Ammon's horn (tissue), 1 donor: ENCODE measurements at regions not wholly inside any gene's neighbourhood (a gene's known extent, or its start where the extent isn't known, plus 50 kb on each side); places are given as distances from the start of the nearest gene placed in this dataset.
"Not testable (repeated sequence)": the region's sequence is repeated elsewhere in the genome, so short reads cannot be mapped to it uniquely, and the experiment has no call there.

Experiments used
- DNase-seq: peaks from one replicate; pipeline ENCODE4 v3.0.0-alpha.2; 2016; ENCODE audit warnings: low spot score

DNA sequence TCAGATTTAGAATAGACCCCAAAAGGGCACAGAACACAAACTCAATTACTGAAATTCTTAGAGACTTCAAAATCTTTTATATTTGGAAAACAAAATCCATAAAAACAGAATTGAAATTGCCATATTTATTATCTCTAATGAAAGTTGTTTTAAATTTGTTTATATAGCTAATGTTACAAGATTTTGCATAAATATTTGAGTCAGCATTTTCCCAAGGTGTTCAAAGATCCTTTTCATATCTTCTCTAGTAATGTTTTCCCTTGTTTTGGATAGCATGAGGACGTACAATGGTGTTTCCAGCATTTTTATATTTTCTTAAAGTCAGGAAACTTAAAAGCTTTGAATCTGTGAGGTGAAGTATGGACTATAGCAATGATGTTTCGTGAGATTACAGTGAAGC lies 235.2 kb upstream of the EPHA7 start:
- no peak for DNase-seq

GRCh38 chr6:93644611-93645010 lies 225.3 kb upstream of the EPHA7 start:
- no peak for DNase-seq

GRCh38 chr6:93639126-93639525 lies 219.8 kb upstream of the EPHA7 start:
- DNase-seq = no peak

GRCh38 chr6:93636987-93637664 lies 217.8 kb upstream of the EPHA7 start:
- DNase-seq = not testable (repeated sequence)

GRCh38 chr6:93624408-93624807 lies 205.0 kb upstream of the EPHA7 start:
- peak; percentile 35 for DNase-seq

DNA sequence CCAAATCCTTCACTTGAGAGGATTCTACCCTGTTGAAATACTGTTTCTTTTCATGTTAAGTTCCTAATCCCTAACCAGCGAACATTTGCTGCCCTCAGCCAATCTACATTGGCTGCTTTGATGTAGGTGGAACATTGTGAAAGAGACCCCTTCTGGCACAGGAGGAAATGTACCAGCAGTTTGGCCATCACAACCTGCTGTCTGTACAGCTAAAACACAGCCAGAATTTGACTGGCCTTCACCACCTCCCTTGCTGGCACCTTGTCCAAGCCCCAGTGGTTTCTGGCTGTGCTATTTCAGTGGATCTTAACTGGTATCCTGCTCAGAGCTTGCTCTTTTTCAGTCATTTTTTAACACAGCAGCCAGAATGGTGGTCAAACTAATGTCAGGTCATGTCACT lies 202.1 kb upstream of the EPHA7 start:
- no peak for DNase-seq

- DNase-seq = no peak
These were observed 185.6 kb upstream of the EPHA7 start for GRCh38 chr6:93604951-93605350.

DNA sequence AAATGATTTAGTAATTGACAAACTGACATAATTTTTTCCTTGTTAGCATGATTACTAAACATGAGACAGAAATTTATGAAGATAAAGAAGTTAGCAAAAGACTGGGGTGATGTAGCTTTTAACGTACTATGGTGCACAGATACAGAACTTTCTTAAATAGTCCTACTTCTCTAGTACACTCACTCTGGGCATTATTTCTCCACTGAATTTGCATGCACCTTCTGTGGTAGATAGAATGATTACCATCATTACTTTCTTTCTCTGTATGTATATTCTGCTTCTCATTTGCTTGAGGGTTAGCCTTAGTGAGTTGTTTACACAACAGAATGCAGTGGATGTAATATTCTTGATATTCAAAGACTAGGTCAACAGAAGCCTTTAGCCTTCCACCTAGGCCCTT lies 173.1 kb upstream of the EPHA7 start:
- DNase-seq = no peak

DNA sequence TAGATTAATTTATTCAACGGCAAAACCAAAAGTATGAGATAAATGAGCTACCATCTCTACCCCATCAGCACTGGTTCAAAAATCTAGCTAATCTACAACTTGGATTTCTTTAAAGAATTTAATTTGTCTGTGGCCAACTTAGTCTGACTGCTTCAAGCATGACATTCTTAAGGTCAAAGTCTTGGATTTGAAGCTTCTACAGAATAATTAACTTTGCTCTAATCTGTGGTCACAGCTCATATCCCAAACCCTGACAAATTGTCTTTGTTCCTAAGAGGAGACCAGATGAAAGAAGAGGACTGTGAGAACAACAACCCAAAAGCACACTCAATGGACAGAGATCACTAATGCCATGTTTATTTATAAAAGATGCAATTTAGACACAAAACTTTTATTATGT lies 166.9 kb upstream of the EPHA7 start:
- no peak for DNase-seq

DNA sequence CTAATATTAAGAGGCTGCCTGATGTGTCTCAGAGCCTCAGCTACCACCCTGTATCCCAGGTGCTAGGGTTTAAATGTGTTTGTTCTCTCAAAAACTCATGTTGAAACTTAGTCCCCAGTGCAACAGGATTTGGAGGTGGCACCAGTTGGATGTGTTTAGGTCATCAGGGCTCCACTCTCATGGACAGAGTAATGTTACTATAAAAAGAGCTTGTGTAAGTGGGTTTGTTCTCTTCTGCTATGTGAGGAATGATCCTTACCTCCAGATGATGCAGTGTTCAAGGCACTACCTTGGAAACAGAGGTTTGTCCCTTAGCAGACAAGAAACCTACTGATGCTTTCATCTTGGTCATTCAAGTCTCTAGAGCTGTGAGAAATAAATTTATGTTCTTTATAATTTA lies 164.9 kb upstream of the EPHA7 start:
- DNase-seq = no peak

DNA sequence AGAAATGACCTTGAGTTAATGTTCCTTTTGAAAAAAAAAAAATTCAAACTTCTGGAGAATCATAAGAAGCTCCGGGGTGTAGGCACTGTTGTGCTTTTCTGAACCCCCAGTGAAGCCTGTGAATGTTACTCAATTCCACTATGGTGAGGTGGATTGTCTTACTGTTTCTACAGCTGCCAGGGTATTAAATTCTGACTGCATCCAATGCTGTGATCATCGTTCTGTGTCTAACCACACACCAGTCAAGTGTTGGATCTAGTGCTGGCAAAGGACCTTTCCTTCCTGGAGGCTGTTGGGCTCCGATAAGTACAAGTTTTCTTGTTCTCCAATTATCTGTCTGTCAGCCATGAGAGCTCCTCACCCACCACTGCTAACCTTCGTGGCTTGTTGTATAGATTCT lies 162.0 kb upstream of the EPHA7 start:
- no peak for DNase-seq

- DNase-seq = no peak
These were observed 161.1 kb upstream of the EPHA7 start for GRCh38 chr6:93580446-93580845.

DNA sequence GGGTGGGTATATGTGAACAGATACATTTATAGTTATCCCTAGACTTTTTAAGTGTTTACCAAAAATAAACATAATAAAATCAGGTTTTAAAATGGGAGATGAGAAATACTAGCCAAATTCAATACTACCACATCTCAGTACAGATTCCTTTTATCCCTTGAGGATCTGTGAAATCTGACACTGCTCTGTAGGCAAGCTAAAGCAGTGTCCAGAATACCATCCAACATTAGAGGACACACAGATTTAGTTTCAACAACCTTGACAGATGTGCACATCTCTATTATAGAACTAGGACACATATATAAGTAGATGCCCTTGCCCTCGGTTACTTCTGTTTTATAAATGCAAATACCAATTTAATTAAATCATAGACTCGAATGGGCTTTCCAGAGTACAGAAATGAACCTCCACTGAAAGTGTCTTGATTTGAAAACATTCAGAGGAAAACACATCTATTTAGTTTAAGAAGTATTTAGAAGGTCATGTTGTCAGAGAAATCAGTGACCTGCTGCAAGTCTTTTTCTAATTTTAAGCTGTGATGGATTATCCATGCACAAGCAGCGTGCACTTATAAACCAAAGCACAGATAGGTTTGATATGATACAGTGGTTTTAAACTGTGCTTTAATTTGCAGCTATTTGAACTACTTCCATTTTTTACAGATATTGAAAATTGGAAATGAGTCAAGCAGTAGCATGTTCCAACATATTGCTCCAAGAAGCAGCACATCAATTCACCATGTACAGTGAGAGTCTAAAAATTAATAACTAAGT lies 156.3 kb upstream of the EPHA7 start:
- no peak for DNase-seq

DNA sequence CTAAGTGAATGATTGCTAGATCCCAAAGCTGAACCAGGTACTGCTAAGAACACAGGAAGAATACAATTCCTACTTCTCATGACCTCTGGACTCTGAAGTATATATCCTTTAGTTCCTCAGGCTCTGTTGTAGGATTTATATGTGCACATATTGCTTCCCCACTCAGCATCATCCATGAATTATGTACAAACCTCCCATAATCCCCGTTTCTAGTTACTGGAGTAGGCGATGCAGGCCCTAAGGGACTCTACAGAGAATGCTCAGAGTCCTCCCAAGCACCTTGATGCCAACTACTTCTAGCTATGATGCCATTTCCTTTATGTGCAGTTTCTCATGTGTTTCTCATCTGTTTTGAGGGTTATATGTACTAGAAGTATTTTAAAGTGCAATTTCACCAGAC lies 154.9 kb upstream of the EPHA7 start:
- DNase-seq = no peak

- no peak for DNase-seq
These were observed 152.0 kb upstream of the EPHA7 start for GRCh38 chr6:93571346-93571745.

- peak; percentile 5 for DNase-seq
These were observed 148.8 kb upstream of the EPHA7 start for GRCh38 chr6:93568169-93568568.

DNA sequence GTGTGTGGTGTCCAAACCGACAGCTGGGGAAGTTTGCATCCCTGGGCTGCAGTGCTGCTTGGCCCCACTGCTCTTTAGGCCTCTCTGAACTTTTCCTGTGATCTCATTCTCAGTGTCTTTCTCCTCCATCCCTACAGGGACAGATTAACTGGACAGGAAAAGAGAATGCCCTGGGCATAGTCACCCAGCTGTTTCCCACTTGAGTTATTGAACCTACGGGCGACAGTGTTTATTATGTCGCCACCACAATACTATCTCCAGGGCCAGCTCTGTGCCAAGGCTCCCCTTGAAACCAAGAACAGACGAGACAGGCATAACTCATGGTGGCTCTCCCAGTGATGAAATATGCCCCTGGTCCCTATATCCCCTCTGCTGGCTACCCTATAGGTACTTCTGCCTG lies 147.8 kb upstream of the EPHA7 start:
- DNase-seq = no peak

- DNase-seq = no peak
These were observed 146.9 kb upstream of the EPHA7 start for GRCh38 chr6:93566285-93566684.

GRCh38 chr6:93562582-93562981 lies 143.2 kb upstream of the EPHA7 start:
- no peak for DNase-seq

DNA sequence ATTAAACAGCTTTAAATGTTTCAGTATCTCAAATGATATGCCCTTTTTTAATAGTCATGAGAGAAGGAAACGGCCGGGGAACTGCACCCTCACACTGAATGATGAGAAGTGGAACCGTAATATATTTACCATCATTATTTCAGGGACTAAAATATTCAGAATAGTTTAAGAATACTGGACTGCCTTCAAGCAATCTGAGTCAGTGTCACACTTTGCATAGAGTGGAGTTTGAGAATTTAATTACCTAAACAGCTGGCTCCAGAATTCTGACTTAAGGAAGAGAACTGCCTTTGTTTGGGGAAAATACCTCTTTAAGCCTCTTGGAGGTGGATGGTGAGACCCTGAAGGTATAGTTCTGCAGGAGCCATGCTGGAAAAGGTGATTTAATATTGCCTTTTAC lies 135.9 kb upstream of the EPHA7 start:
- no peak for DNase-seq

DNA sequence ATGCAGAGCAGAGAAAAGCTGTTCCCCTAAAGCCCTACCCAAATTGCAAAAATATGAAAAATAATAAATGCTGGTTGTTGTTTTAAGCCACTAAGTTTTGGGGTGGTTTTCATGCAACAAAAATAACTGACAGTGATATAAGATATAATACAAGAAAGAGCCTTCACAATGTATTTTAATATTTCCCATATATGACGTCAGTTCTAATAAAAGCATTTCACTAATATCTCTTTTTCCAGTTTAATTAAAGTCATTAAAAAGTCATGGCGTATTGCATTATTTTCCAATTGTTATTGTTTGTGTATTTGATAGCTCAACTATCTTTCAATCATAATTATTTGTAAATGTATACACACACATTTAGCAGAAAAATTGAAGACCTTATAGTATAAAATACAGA lies 134.7 kb upstream of the EPHA7 start:
- DNase-seq = no peak

- DNase-seq = no peak
These were observed 131.4 kb upstream of the EPHA7 start for GRCh38 chr6:93550551-93551276.

- DNase-seq = no peak
These were observed 130.5 kb upstream of the EPHA7 start for GRCh38 chr6:93549868-93550267.
